ENCODE measurements at regions not wholly inside any gene's neighbourhood (a gene's known extent, or its start where the extent isn't known, plus 50 kb on each side); places are given as distances from the start of the nearest gene placed in this dataset.

- no peak for DNase-seq (ENCODE audit: low read depth, low spot score)
- no peak overlapping the region for H3K4me3 ChIP-seq (ENCODE audit: low read length)
These were observed 71.1 kb upstream of the AKT3 start for GRCh38 chr1:243921111-243921510.

GRCh38 chr1:243917863-243918565 is 68.0 kb upstream of the AKT3 start:
- H3K4me3 ChIP-seq (ENCODE audit: low read length) = no peak overlapping the region
- DNase-seq (ENCODE audit: low read depth, low spot score) = no peak

- H3K4me3 ChIP-seq (ENCODE audit: low read length) = no peak overlapping the region
- no peak for DNase-seq (ENCODE audit: low read depth, low spot score)
These were observed 67.3 kb upstream of the AKT3 start for GRCh38 chr1:243917177-243917862.

GRCh38 chr1:243916160-243916559 is 66.1 kb upstream of the AKT3 start:
- no peak for DNase-seq (ENCODE audit: low read depth, low spot score)
- H3K4me3 ChIP-seq (ENCODE audit: low read length) = no peak overlapping the region

GRCh38 chr1:243912347-243912746 is 62.3 kb upstream of the AKT3 start:
- no peak for DNase-seq (ENCODE audit: low read depth, low spot score)
- no peak overlapping the region for H3K4me3 ChIP-seq (ENCODE audit: low read length)

GRCh38 chr1:243910607-243911006 is 60.6 kb upstream of the AKT3 start:
- no peak for DNase-seq (ENCODE audit: low read depth, low spot score)
- H3K4me3 ChIP-seq (ENCODE audit: low read length) = no peak overlapping the region

- no peak for DNase-seq (ENCODE audit: low read depth, low spot score)
- H3K4me3 ChIP-seq (ENCODE audit: low read length) = no peak overlapping the region
These were observed 53.9 kb upstream of the AKT3 start for GRCh38 chr1:243903895-243904294.

- DNase-seq (ENCODE audit: low read depth, low spot score) = no peak
- H3K4me3 ChIP-seq (ENCODE audit: low read length) = no peak overlapping the region
These were observed 53.0 kb upstream of the AKT3 start for GRCh38 chr1:243903041-243903440.

- no peak overlapping the region for H3K4me3 ChIP-seq (ENCODE audit: low read length)
- DNase-seq (ENCODE audit: low read depth, low spot score) = no peak
These were observed 52.1 kb upstream of the AKT3 start for GRCh38 chr1:243902100-243902499.
